ENCODE measurements at regions not wholly inside any gene's neighbourhood (a gene's known extent, or its start where the extent isn't known, plus 50 kb on each side); places are given as distances from the start of the nearest gene placed in this dataset.

- no peak for DNase-seq
These were observed 140.1 kb upstream of the PARP11 start for GRCh38 chr12:4012977-4013968.

GRCh38 chr12:4012073-4012472, 138.9 kb upstream of the PARP11 start:
- DNase-seq = no peak

GRCh38 chr12:4011597-4011996, 138.4 kb upstream of the PARP11 start:
- DNase-seq = no peak

- no peak for DNase-seq
These were observed 136.9 kb upstream of the PARP11 start for GRCh38 chr12:4009979-4010704.

- no peak for DNase-seq
These were observed 133.5 kb upstream of the PARP11 start for GRCh38 chr12:4006743-4007142.

GRCh38 chr12:4005851-4006430, 132.7 kb upstream of the PARP11 start:
- no peak for DNase-seq

GRCh38 chr12:4003576-4003975, 130.4 kb upstream of the PARP11 start:
- no peak for DNase-seq

- no peak for DNase-seq
These were observed 129.4 kb upstream of the PARP11 start for GRCh38 chr12:4002601-4003000.

GRCh38 chr12:4001841-4002240, 128.6 kb upstream of the PARP11 start:
- DNase-seq = no peak

- DNase-seq = no peak
These were observed 127.8 kb upstream of the PARP11 start for GRCh38 chr12:4001031-4001430.

GRCh38 chr12:3999904-4000303, 126.7 kb upstream of the PARP11 start:
- no peak for DNase-seq

- no peak for DNase-seq
These were observed 126.0 kb upstream of the PARP11 start for GRCh38 chr12:3998968-3999792.

- DNase-seq = no peak
These were observed 125.2 kb upstream of the PARP11 start for GRCh38 chr12:3998397-3998796.

GRCh38 chr12:3996322-3996721, 123.1 kb upstream of the PARP11 start:
- no peak for DNase-seq

- DNase-seq = no peak
These were observed 122.1 kb upstream of the PARP11 start for GRCh38 chr12:3995306-3995705.

GRCh38 chr12:3994500-3994899, 121.3 kb upstream of the PARP11 start:
- peak; percentile 2 to 59 for DNase-seq

GRCh38 chr12:3992945-3993344, 119.7 kb upstream of the PARP11 start:
- no peak for DNase-seq

GRCh38 chr12:3991798-3992580, 118.8 kb upstream of the PARP11 start:
- DNase-seq = no peak

GRCh38 chr12:3990501-3991280, 117.5 kb upstream of the PARP11 start:
- no peak for DNase-seq

- DNase-seq = no peak
These were observed 116.0 kb upstream of the PARP11 start for GRCh38 chr12:3989218-3989550.
